Uterus (tissue), 3 donors: ENCODE measurements at regions not wholly inside any gene's neighbourhood (a gene's known extent, or its start where the extent isn't known, plus 50 kb on each side); places are given as distances from the start of the nearest gene placed in this dataset.

ENCODE experiments used
- DNase-seq, 2 donors: peaks; one replicate each; pipeline ENCODE4 v3.0.0-alpha.2; 2019 to 2020
- H3K27ac ChIP-seq, 2 donors: fragments of 200-600 bp; sonication (generic); 1 replicate in 1 of 2; 2 replicates in 1 of 2; pipeline ENCODE4 v1.5.1; 2016 to 2018
- H3K27me3 ChIP-seq, 2 donors: fragments of 200-600 bp; sonication (generic); one replicate each; pipeline ENCODE4 v1.5.1; 2018 to 2019; ENCODE audit warnings: control low read depth in 1 of 2
- H3K36me3 ChIP-seq, 2 donors: fragments of 200-600 bp; sonication (generic); one replicate each; pipeline ENCODE4 v1.5.1; 2019; ENCODE audit warnings: control low read depth in 1 of 2
- H3K4me1 ChIP-seq, 2 donors: fragments of 200-600 bp; sonication (generic); one replicate each; pipeline ENCODE4 v1.5.1; 2018 to 2019; ENCODE audit warnings: control low read depth in 1 of 2
- H3K4me3 ChIP-seq, 2 donors: fragments of 200-600 bp; sonication (generic); 1 replicate in 1 of 2; 2 replicates in 1 of 2; pipeline ENCODE4 v1.5.1; 2018 to 2019; ENCODE audit warnings: mild to moderate bottlenecking in 1 of 2
- H3K9me3 ChIP-seq, 2 donors: fragments of 200-600 bp; sonication (generic); one replicate each; pipeline ENCODE4 v1.5.1; 2019; ENCODE audit warnings: control low read depth in 1 of 2
- POLR2A ChIP-seq, 2 donors: fragments of 450-650 bp; IDR thresholded peaks; one replicate each; pipeline ENCODE4 v1.6.1; 2016; ENCODE audit warnings: antibody characterized with exemption in 2 of 2, mild to moderate bottlenecking in 1 of 2, moderate library complexity in 1 of 2
- intact Hi-C: fragments of 100-400 bp; cut with DNase I; formaldehyde crosslinking; loops from one replicate; pipeline ENCODE4 v1.15.1; 2023; ENCODE audit warnings: low total_unique reads
- TF ChIP-seq, protein P1 (sequence below), 4 experiments: fragments of 200-600 bp in 2 of 4; fragments of 450-650 bp in 2 of 4; sonication (generic) in 2 of 4; IDR thresholded peaks; one replicate each; pipeline ENCODE4 v1.5.1; 2016 to 2019; ENCODE audit warnings: antibody characterized with exemption in 4 of 4, mild to moderate bottlenecking in 2 of 4, moderate library complexity in 1 of 4
- donor health status: DM: yes; HTN: yes; CAD: no.

- no peaks in the 10 kb centered on the region for H3K36me3 ChIP-seq
- no peak overlapping the region for H3K27ac ChIP-seq
- H3K4me1 ChIP-seq: no peaks in the 10 kb centered on the region
- intact Hi-C loops: no loop called here
- TF ChIP-seq, protein P1, sequence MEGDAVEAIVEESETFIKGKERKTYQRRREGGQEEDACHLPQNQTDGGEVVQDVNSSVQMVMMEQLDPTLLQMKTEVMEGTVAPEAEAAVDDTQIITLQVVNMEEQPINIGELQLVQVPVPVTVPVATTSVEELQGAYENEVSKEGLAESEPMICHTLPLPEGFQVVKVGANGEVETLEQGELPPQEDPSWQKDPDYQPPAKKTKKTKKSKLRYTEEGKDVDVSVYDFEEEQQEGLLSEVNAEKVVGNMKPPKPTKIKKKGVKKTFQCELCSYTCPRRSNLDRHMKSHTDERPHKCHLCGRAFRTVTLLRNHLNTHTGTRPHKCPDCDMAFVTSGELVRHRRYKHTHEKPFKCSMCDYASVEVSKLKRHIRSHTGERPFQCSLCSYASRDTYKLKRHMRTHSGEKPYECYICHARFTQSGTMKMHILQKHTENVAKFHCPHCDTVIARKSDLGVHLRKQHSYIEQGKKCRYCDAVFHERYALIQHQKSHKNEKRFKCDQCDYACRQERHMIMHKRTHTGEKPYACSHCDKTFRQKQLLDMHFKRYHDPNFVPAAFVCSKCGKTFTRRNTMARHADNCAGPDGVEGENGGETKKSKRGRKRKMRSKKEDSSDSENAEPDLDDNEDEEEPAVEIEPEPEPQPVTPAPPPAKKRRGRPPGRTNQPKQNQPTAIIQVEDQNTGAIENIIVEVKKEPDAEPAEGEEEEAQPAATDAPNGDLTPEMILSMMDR (IDR thresholded peaks at IDR 0.05): no peak
- no peak for TF ChIP-seq POLR2A (IDR thresholded peaks at IDR 0.05)
- no peaks in the 10 kb centered on the region for H3K9me3 ChIP-seq
- DNase-seq: no peak
- no peaks in the 10 kb centered on the region for H3K27me3 ChIP-seq
- H3K4me3 ChIP-seq: no peak overlapping the region
Measured at GRCh38 chr2:12852135-12852534, 135.4 kb downstream of the TRIB2 start.

- H3K4me3 ChIP-seq: no peak overlapping the region
- TF ChIP-seq, protein P1 (IDR thresholded peaks at IDR 0.05): no peak
- TF ChIP-seq POLR2A (IDR thresholded peaks at IDR 0.05): no peak
- no peak overlapping the region for H3K27ac ChIP-seq
- no peaks in the 10 kb centered on the region for H3K27me3 ChIP-seq
- no peak for DNase-seq
- H3K36me3 ChIP-seq: no peaks in the 10 kb centered on the region
- intact Hi-C loops: no loop called here
- H3K9me3 ChIP-seq: no peaks in the 10 kb centered on the region
- H3K4me1 ChIP-seq: no peaks in the 10 kb centered on the region
Measured at GRCh38 chr2:12854001-12854530, 137.3 kb downstream of the TRIB2 start.

- Histone ChIP-seq H3K4me1 (no peaks in the 10 kb centered on the region), H3K27me3 (no peaks in the 10 kb centered on the region), H3K9me3 (no peaks in the 10 kb centered on the region), H3K36me3 (no peaks in the 10 kb centered on the region), H3K27ac (no peak overlapping the region), H3K4me3 (no peak overlapping the region)
- intact Hi-C loops: no loop called here
- TF ChIP-seq POLR2A (IDR thresholded peaks at IDR 0.05): no peak
- DNase-seq: no peak
Measured at GRCh38 chr2:12855508-12855907, 138.8 kb downstream of the TRIB2 start.

DNA sequence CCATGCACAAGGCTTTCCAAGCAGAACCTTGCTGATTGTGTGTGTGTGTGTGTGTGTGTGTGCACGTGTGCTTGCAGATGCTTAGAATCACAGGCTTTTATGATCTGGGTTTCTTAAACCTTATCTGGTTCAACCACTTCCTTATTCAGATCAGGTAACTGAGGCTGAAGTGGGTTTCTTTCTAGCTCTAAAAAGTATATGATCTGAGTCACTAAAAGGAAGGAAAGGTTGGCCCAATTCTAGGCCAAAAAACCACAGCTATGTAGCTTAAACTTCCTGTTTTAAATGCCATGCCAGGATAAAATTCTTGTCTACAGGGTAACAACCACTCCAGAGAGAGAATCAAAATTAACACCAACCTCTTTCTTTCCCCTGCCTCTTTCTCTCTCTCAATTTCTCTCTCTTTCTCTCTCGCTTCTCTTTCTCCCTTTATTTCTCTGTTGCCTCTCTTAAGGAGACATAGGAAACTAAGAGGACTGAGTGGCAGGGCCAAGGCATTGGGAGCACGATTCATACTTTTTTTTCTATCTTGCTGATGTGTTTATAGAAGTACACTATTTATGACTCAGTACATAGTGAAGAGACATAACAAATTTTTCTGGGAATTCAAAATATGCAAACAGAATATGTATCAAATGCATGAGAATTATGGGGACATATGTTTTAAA lies 140.3 kb downstream of the TRIB2 start:
- no peaks in the 10 kb centered on the region for H3K27me3 ChIP-seq
- no peak overlapping the region for H3K27ac ChIP-seq
- intact Hi-C loops: no loop called here
- no peak for DNase-seq
- no peaks in the 10 kb centered on the region for H3K4me1 ChIP-seq
- H3K36me3 ChIP-seq: no peaks in the 10 kb centered on the region
- TF ChIP-seq POLR2A (IDR thresholded peaks at IDR 0.05): no peak
- H3K9me3 ChIP-seq: no peaks in the 10 kb centered on the region
- no peak overlapping the region for H3K4me3 ChIP-seq

DNA sequence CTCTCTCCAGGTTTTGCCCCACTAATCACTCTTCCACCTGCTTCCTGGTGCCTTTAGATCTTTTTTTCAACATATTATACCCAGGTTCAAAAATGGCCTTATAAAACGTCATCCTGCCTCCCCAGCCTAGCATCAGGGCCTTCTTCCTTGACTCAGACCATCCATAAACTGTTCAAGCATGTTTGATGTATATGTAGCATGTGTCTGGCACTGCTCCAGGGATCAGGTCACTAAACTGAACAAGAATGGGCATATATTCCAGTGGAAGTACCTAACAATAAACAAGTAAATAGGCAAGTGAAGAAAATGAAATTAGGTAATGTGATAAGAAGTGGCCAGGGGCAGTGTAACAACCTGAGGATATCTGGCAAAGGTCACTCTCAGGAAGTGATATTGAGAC lies 141.2 kb downstream of the TRIB2 start:
- H3K9me3 ChIP-seq: no peaks in the 10 kb centered on the region
- no peak overlapping the region for H3K27ac ChIP-seq
- no peaks in the 10 kb centered on the region for H3K27me3 ChIP-seq
- H3K4me3 ChIP-seq: no peak overlapping the region
- H3K4me1 ChIP-seq: no peaks in the 10 kb centered on the region
- DNase-seq: no peak
- no peaks in the 10 kb centered on the region for H3K36me3 ChIP-seq
- intact Hi-C loops: no loop called here
- TF ChIP-seq, protein P1 (IDR thresholded peaks at IDR 0.05): no peak
- TF ChIP-seq POLR2A (IDR thresholded peaks at IDR 0.05): no peak

DNA sequence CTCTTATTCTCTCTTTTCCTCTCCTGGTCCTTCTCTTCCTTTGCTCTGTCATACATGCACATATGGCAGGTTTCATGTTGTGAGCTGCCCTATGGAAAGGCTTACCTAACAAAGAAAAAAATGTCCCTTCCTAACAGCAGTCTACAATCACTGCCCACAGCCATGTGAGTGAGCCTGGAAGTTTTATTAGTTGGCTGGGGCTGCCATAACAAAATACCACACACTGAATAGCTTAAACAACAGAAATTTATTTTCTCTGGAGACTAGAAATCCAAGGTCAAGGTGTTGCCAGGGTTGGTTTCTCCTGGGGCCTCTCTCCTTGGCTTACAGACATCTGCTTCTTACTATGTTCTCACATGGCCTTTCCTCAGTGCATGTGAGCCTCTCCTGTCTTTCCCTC lies 142.1 kb downstream of the TRIB2 start:
- intact Hi-C loops: no loop called here
- H3K4me1 ChIP-seq: no peaks in the 10 kb centered on the region
- H3K27ac ChIP-seq: no peak overlapping the region
- no peaks in the 10 kb centered on the region for H3K27me3 ChIP-seq
- TF ChIP-seq, protein P1 (IDR thresholded peaks at IDR 0.05): no peak
- no peak for TF ChIP-seq POLR2A (IDR thresholded peaks at IDR 0.05)
- no peaks in the 10 kb centered on the region for H3K9me3 ChIP-seq
- H3K4me3 ChIP-seq: no peak overlapping the region
- H3K36me3 ChIP-seq: no peaks in the 10 kb centered on the region
- DNase-seq: no peak
